WTC11 (cell line): ENCODE measurements at regions not wholly inside any gene's neighbourhood (a gene's known extent, or its start where the extent isn't known, plus 50 kb on each side); places are given as distances from the start of the nearest gene placed in this dataset.

Source experiments
- ATAC-seq: fragments of 200-7000 bp; cut with Tn5 transposase; 2 replicates; pipeline ENCODE4 v1.10.0; 2021; ENCODE audit warnings: mild to moderate bottlenecking, moderate library complexity
- CTCF ChIA-PET: fragments of 300-600 bp; sonication (Branson Sonifier 250); formaldehyde crosslinking; loops from one replicate; lab custom pipeline; 2021; ENCODE audit warnings: antibody characterized with exemption; lab: Charles Lee
- POLR2A ChIA-PET: fragments of 350-600 bp; sonication (Branson Sonifier 250); formaldehyde crosslinking; loops from one replicate; lab custom pipeline; 2021; ENCODE audit warnings: antibody characterized with exemption; lab: Charles Lee
- DNase-seq: peaks from one replicate; pipeline ENCODE4 v3.0.0; 2021; ENCODE audit warnings: low spot score
- H3K27ac Mint-ChIP-seq: 2 replicates; pipeline ENCODE4 v1.8.0; 2021; ENCODE audit warnings: mixed read lengths
- H3K27me3 Mint-ChIP-seq: 2 replicates; pipeline ENCODE4 v1.8.0; 2021; ENCODE audit warnings: low read depth, mild to moderate bottlenecking, moderate library complexity, mixed read lengths
- H3K36me3 Mint-ChIP-seq: 2 replicates; pipeline ENCODE4 v1.8.0; 2021; ENCODE audit warnings: mixed read lengths
- H3K4me1 Mint-ChIP-seq: 2 replicates; pipeline ENCODE4 v1.8.0; 2022; ENCODE audit warnings: mixed read lengths
- H3K4me3 Mint-ChIP-seq: 2 replicates; pipeline ENCODE4 v1.8.0; 2021; ENCODE audit warnings: mild to moderate bottlenecking, moderate library complexity, mixed read lengths
- H3K9me3 Mint-ChIP-seq: 2 replicates; pipeline ENCODE4 v1.8.0; 2021; ENCODE audit warnings: mixed read lengths
- AR ChIP-seq: fragments of 250-450 bp; sonication (Bioruptor Pico); IDR thresholded peaks from 2 replicates; pipeline ENCODE4 v1.9.0; 2021; ENCODE audit warnings: mild to moderate bottlenecking
- ATF6 ChIP-seq: sonication (generic); formaldehyde crosslinking; IDR thresholded peaks from 2 replicates; pipeline ENCODE4 v1.8.1; 2023; ENCODE audit warnings: mild to moderate bottlenecking, missing genetic modification reagents
- CBFB ChIP-seq: sonication (generic); formaldehyde crosslinking; IDR thresholded peaks from 2 replicates; pipeline ENCODE4 v1.8.1; 2022; ENCODE audit warnings: mild to moderate bottlenecking, low read depth, missing genetic modification reagents
- ELF4 ChIP-seq: sonication (generic); formaldehyde crosslinking; IDR thresholded peaks from 2 replicates; pipeline ENCODE4 v1.8.1; 2022; ENCODE audit warnings: low read depth, mild to moderate bottlenecking, moderate library complexity, missing genetic modification reagents
- ESRRA ChIP-seq: sonication (generic); formaldehyde crosslinking; IDR thresholded peaks from 2 replicates; pipeline ENCODE4 v1.8.1; 2022; ENCODE audit warnings: mild to moderate bottlenecking, missing genetic modification reagents, borderline replicate concordance
- GABPB1 ChIP-seq: sonication (generic); formaldehyde crosslinking; IDR thresholded peaks from 2 replicates; pipeline ENCODE4 v1.8.1; 2023; ENCODE audit warnings: mild to moderate bottlenecking, missing genetic modification reagents
- IRF1 ChIP-seq: sonication (generic); formaldehyde crosslinking; IDR thresholded peaks from 2 replicates; pipeline ENCODE4 v1.8.0; 2023; ENCODE audit warnings: missing genetic modification reagents
- IRF2 ChIP-seq: sonication (generic); formaldehyde crosslinking; IDR thresholded peaks from 2 replicates; pipeline ENCODE4 v1.8.0; 2022; ENCODE audit warnings: low read depth, missing genetic modification reagents, borderline replicate concordance
- MXD4 ChIP-seq: fragments of 250-450 bp; sonication (Bioruptor Pico); IDR thresholded peaks from 2 replicates; pipeline ENCODE4 v1.8.0; 2021; ENCODE audit warnings: mild to moderate bottlenecking, moderate library complexity, borderline replicate concordance
- TCF7 ChIP-seq: sonication (generic); formaldehyde crosslinking; IDR thresholded peaks from 2 replicates; pipeline ENCODE4 v1.8.0; 2022; ENCODE audit warnings: mild to moderate bottlenecking, low read depth, missing genetic modification reagents, moderate library complexity
- TEAD4 ChIP-seq: sonication (generic); formaldehyde crosslinking; IDR thresholded peaks from 2 replicates; pipeline ENCODE4 v1.8.0; 2022; ENCODE audit warnings: mild to moderate bottlenecking, missing genetic modification reagents
- ZMAT4 ChIP-seq: fragments of 250-450 bp; sonication (Bioruptor Pico); IDR thresholded peaks from 2 replicates; pipeline ENCODE4 v1.9.0; 2021; ENCODE audit warnings: mild to moderate bottlenecking
- ZNF232 ChIP-seq: sonication (generic); formaldehyde crosslinking; IDR thresholded peaks from 2 replicates; pipeline ENCODE4 v1.8.0; 2022; ENCODE audit warnings: mild to moderate bottlenecking, missing genetic modification reagents
- ZNF423 ChIP-seq: fragments of 250-450 bp; sonication (Bioruptor Pico); IDR thresholded peaks from 2 replicates; pipeline ENCODE4 v2.1.2; 2022; ENCODE audit warnings: mild to moderate bottlenecking, moderate library complexity
- ZNF671 ChIP-seq: fragments of 250-450 bp; sonication (Bioruptor Pico); IDR thresholded peaks from 2 replicates; pipeline ENCODE4 v1.8.0; 2021; ENCODE audit warnings: mild to moderate bottlenecking
- TF ChIP-seq, protein P1 (sequence below): fragments of 250-450 bp; sonication (Bioruptor Pico); IDR thresholded peaks from 2 replicates; pipeline ENCODE4 v1.9.0; 2021; ENCODE audit warnings: mild to moderate bottlenecking, borderline replicate concordance
- TF ChIP-seq, protein P2 (sequence below): sonication (generic); formaldehyde crosslinking; IDR thresholded peaks from 2 replicates; pipeline ENCODE4 v1.8.0; 2022; ENCODE audit warnings: mild to moderate bottlenecking, missing genetic modification reagents
- TF ChIP-seq, protein P3 (sequence below): sonication (generic); formaldehyde crosslinking; IDR thresholded peaks from 2 replicates; pipeline ENCODE4 v1.8.1; 2023; ENCODE audit warnings: mild to moderate bottlenecking, missing genetic modification reagents, borderline replicate concordance
- TF ChIP-seq, protein P4 (sequence below): sonication (generic); formaldehyde crosslinking; IDR thresholded peaks from 2 replicates; pipeline ENCODE4 v1.8.0; 2022; ENCODE audit warnings: mild to moderate bottlenecking, missing genetic modification reagents

GRCh38 chr9:8019636-8020035 is 220.1 kb upstream of the DMAC1 start:
- ChIA-PET POLR2A (no interaction called here), CTCF (no interaction called here)
- no peak for TF ChIP-seq ATF6 (CRISPR knock-in tag)
- TF ChIP-seq ZMAT4 (CRISPR knock-in tag) = no peak
- Mint-ChIP-seq H3K4me3 (no peak overlapping the region), H3K4me1 (no peaks in the 10 kb centered on the region), H3K9me3 (peaks cover 27% of the 10 kb centered on the region), H3K27me3 (no peaks in the 10 kb centered on the region), H3K36me3 (peaks cover 6% of the 10 kb centered on the region), H3K27ac (no peak overlapping the region)
- ATAC-seq = no peak
- DNase-seq = no peak

GRCh38 chr9:8014997-8015682 is 215.6 kb upstream of the DMAC1 start:
- Mint-ChIP-seq H3K27ac (no peak overlapping the region), H3K9me3 (peaks cover 5% of the 10 kb centered on the region; the same call in 1 of the 2 replicates), H3K4me3 (no peak overlapping the region), H3K27me3 (no peaks in the 10 kb centered on the region), H3K4me1 (no peaks in the 10 kb centered on the region), H3K36me3 (no peaks in the 10 kb centered on the region)
- DNase-seq = no peak
- ChIA-PET POLR2A (no interaction called here), CTCF (no interaction called here)
- TF ChIP-seq CBFB (no peak), TEAD4 (CRISPR knock-in tag) (no peak), IRF2 (CRISPR knock-in tag) (no peak), GABPB1 (CRISPR knock-in tag) (no peak), MXD4 (CRISPR knock-in tag) (no peak), ESRRA (CRISPR knock-in tag) (no peak), IRF1 (CRISPR knock-in tag) (no peak), AR (CRISPR knock-in tag) (no peak), ZNF423 (CRISPR knock-in tag) (no peak), ZNF671 (CRISPR knock-in tag) (no peak), ZNF232 (CRISPR knock-in tag) (no peak), TCF7 (CRISPR knock-in tag) (no peak), ELF4 (no peak)
- TF ChIP-seq, protein P1, sequence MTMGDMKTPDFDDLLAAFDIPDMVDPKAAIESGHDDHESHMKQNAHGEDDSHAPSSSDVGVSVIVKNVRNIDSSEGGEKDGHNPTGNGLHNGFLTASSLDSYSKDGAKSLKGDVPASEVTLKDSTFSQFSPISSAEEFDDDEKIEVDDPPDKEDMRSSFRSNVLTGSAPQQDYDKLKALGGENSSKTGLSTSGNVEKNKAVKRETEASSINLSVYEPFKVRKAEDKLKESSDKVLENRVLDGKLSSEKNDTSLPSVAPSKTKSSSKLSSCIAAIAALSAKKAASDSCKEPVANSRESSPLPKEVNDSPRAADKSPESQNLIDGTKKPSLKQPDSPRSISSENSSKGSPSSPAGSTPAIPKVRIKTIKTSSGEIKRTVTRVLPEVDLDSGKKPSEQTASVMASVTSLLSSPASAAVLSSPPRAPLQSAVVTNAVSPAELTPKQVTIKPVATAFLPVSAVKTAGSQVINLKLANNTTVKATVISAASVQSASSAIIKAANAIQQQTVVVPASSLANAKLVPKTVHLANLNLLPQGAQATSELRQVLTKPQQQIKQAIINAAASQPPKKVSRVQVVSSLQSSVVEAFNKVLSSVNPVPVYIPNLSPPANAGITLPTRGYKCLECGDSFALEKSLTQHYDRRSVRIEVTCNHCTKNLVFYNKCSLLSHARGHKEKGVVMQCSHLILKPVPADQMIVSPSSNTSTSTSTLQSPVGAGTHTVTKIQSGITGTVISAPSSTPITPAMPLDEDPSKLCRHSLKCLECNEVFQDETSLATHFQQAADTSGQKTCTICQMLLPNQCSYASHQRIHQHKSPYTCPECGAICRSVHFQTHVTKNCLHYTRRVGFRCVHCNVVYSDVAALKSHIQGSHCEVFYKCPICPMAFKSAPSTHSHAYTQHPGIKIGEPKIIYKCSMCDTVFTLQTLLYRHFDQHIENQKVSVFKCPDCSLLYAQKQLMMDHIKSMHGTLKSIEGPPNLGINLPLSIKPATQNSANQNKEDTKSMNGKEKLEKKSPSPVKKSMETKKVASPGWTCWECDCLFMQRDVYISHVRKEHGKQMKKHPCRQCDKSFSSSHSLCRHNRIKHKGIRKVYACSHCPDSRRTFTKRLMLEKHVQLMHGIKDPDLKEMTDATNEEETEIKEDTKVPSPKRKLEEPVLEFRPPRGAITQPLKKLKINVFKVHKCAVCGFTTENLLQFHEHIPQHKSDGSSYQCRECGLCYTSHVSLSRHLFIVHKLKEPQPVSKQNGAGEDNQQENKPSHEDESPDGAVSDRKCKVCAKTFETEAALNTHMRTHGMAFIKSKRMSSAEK (CRISPR knock-in tag) = no peak
- TF ChIP-seq, protein P2, sequence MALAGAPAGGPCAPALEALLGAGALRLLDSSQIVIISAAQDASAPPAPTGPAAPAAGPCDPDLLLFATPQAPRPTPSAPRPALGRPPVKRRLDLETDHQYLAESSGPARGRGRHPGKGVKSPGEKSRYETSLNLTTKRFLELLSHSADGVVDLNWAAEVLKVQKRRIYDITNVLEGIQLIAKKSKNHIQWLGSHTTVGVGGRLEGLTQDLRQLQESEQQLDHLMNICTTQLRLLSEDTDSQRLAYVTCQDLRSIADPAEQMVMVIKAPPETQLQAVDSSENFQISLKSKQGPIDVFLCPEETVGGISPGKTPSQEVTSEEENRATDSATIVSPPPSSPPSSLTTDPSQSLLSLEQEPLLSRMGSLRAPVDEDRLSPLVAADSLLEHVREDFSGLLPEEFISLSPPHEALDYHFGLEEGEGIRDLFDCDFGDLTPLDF (CRISPR knock-in tag) = no peak
- TF ChIP-seq, protein P3, sequence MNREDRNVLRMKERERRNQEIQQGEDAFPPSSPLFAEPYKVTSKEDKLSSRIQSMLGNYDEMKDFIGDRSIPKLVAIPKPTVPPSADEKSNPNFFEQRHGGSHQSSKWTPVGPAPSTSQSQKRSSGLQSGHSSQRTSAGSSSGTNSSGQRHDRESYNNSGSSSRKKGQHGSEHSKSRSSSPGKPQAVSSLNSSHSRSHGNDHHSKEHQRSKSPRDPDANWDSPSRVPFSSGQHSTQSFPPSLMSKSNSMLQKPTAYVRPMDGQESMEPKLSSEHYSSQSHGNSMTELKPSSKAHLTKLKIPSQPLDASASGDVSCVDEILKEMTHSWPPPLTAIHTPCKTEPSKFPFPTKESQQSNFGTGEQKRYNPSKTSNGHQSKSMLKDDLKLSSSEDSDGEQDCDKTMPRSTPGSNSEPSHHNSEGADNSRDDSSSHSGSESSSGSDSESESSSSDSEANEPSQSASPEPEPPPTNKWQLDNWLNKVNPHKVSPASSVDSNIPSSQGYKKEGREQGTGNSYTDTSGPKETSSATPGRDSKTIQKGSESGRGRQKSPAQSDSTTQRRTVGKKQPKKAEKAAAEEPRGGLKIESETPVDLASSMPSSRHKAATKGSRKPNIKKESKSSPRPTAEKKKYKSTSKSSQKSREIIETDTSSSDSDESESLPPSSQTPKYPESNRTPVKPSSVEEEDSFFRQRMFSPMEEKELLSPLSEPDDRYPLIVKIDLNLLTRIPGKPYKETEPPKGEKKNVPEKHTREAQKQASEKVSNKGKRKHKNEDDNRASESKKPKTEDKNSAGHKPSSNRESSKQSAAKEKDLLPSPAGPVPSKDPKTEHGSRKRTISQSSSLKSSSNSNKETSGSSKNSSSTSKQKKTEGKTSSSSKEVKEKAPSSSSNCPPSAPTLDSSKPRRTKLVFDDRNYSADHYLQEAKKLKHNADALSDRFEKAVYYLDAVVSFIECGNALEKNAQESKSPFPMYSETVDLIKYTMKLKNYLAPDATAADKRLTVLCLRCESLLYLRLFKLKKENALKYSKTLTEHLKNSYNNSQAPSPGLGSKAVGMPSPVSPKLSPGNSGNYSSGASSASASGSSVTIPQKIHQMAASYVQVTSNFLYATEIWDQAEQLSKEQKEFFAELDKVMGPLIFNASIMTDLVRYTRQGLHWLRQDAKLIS (CRISPR knock-in tag) = no peak
- TF ChIP-seq, protein P4, sequence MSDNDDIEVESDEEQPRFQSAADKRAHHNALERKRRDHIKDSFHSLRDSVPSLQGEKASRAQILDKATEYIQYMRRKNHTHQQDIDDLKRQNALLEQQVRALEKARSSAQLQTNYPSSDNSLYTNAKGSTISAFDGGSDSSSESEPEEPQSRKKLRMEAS (CRISPR knock-in tag) = no peak
- no peak for ATAC-seq
